Right cardiac atrium (tissue), 5 donors: ENCODE measurements at regions not wholly inside any gene's neighbourhood (a gene's known extent, or its start where the extent isn't known, plus 50 kb on each side); places are given as distances from the start of the nearest gene placed in this dataset.
"Not testable (repeated sequence)": the region's sequence is repeated elsewhere in the genome, so short reads cannot be mapped to it uniquely, and the experiment has no call there.

Experiments
- ATAC-seq, 2 donors: fragments of 200-7000 bp; cut with Tn5 transposase; one replicate each; pipeline versions ENCODE4 v1.8.0 to v1.9.1; 2020; ENCODE audit warnings: moderate library complexity in 2 of 2, mild to moderate bottlenecking in 1 of 2
- DNase-seq, 3 donors: peaks; one replicate each; pipeline ENCODE4 v3.0.0-alpha.2; 2020
- H3K27ac ChIP-seq: one replicate; pipeline ENCODE4 v1.5.1; 2013; ENCODE audit warnings: mild to moderate bottlenecking, low read length, control low read depth, moderate library complexity
- H3K27me3 ChIP-seq: one replicate; pipeline ENCODE4 v1.6.1; 2013; ENCODE audit not compliant: control insufficient read depth, insufficient read depth
- H3K4me1 ChIP-seq: one replicate; pipeline ENCODE4 v1.6.1; 2013; ENCODE audit warnings: low read length; ENCODE audit not compliant: control insufficient read depth, insufficient read depth
- H3K4me3 ChIP-seq: one replicate; pipeline ENCODE4 v1.5.1; 2013; ENCODE audit warnings: low read length, control low read depth
- H3K9me3 ChIP-seq: one replicate; pipeline ENCODE4 v1.6.1; 2013; ENCODE audit warnings: low read length; ENCODE audit not compliant: control insufficient read depth
- WGBS: extraction: QIAGEN DNeasy Blood & Tissue Kit; methylation state at CpG from one replicate; pipeline ENCODE4 v1.1.7; 2013; 5-methylcytosine and 5-hydroxymethylcytosine counted together
- intact Hi-C, 4 donors: fragments of 100-400 bp; cut with DNase I; formaldehyde crosslinking; loops; one replicate each; pipeline versions ENCODE4 v1.11.0 to v1.14.0; 2022 to 2023
- donor health status: healthy with polysubstance abuse.
- donor health status: DM: no; HTN: yes; CAD: no.
- donor health status: DM: no; HTN: no; CAD: no.
- donor health status: DM: no; HTN: yes; CAD: no; lungs with severe emphysema.
- donor health status: DM: yes; HTN: yes; CAD: no.

- H3K9me3 ChIP-seq, H3K4me3 ChIP-seq, H3K27me3 ChIP-seq, H3K4me1 ChIP-seq, ATAC-seq, H3K27ac ChIP-seq, intact Hi-C loops: not testable (repeated sequence)
- whole genome bisulfite sequencing, result 94% methylated on average over 26 of the region's 26 CpGs
- peak in 1 of 3 donors; percentile 25 for DNase-seq
These were observed 269.0 kb upstream of the RBMS1 start for GRCh38 chr2:160762493-160763128.

- H3K27ac ChIP-seq, result no peak overlapping the region
- ATAC-seq (no peak), DNase-seq (no peak)
- H3K9me3 ChIP-seq, result no peaks in the 10 kb centered on the region
- intact Hi-C loops, result no loop called here
- no peak overlapping the region for H3K4me3 ChIP-seq
- no peaks in the 10 kb centered on the region for H3K27me3 ChIP-seq
- H3K4me1 ChIP-seq, result no peaks in the 10 kb centered on the region
These were observed 289.9 kb upstream of the RBMS1 start for GRCh38 chr2:160783474-160783873.

GRCh38 chr2:160784034-160784433, 290.4 kb upstream of the RBMS1 start:
- H3K4me1 ChIP-seq, result no peaks in the 10 kb centered on the region
- intact Hi-C loops, result no loop called here
- H3K4me3 ChIP-seq, result no peak overlapping the region
- ATAC-seq (no peak), DNase-seq (no peak)
- H3K9me3 ChIP-seq, result no peaks in the 10 kb centered on the region
- WGBS, result 95% methylated on average over 3 of the region's 3 CpGs
- no peak overlapping the region for H3K27ac ChIP-seq
- no peaks in the 10 kb centered on the region for H3K27me3 ChIP-seq

- ATAC-seq (no peak), DNase-seq (no peak)
- H3K4me3 ChIP-seq, result no peak overlapping the region
- H3K27ac ChIP-seq, result no peak overlapping the region
- intact Hi-C loops, result no loop called here
- no peaks in the 10 kb centered on the region for H3K9me3 ChIP-seq
- 87% methylated on average over 2 of the region's 2 CpGs for WGBS
- H3K4me1 ChIP-seq, result no peaks in the 10 kb centered on the region
- no peaks in the 10 kb centered on the region for H3K27me3 ChIP-seq
These were observed 297.1 kb upstream of the RBMS1 start for GRCh38 chr2:160790738-160791137.

GRCh38 chr2:160791884-160792283, 298.3 kb upstream of the RBMS1 start:
- WGBS, result 81% methylated on average over 3 of the region's 3 CpGs
- Histone ChIP-seq H3K4me1 (no peaks in the 10 kb centered on the region), H3K4me3 (no peak overlapping the region), H3K27me3 (no peaks in the 10 kb centered on the region), H3K27ac (no peak overlapping the region), H3K9me3 (no peaks in the 10 kb centered on the region)
- DNase-seq (no peak), ATAC-seq (no peak)
- intact Hi-C loops, result no loop called here

GRCh38 chr2:160792837-160793236, 299.2 kb upstream of the RBMS1 start:
- Histone ChIP-seq H3K4me1 (no peaks in the 10 kb centered on the region), H3K4me3 (no peak overlapping the region), H3K27ac (no peak overlapping the region), H3K9me3 (no peaks in the 10 kb centered on the region), H3K27me3 (no peaks in the 10 kb centered on the region)
- intact Hi-C loops, result no loop called here
- 85% methylated on average over 4 of the region's 4 CpGs for WGBS
- no peak for DNase-seq
- no peak for ATAC-seq

- no peak overlapping the region for H3K27ac ChIP-seq
- H3K4me3 ChIP-seq, result no peak overlapping the region
- DNase-seq (no peak), ATAC-seq (no peak)
- intact Hi-C loops, result no loop called here
- no peaks in the 10 kb centered on the region for H3K27me3 ChIP-seq
- WGBS, result 86% methylated on average over 3 of the region's 3 CpGs
- no peaks in the 10 kb centered on the region for H3K4me1 ChIP-seq
- H3K9me3 ChIP-seq, result no peaks in the 10 kb centered on the region
These were observed 301.3 kb upstream of the RBMS1 start for GRCh38 chr2:160794926-160795325.

- no peaks in the 10 kb centered on the region for H3K27me3 ChIP-seq
- DNase-seq, result no peak
- no peaks in the 10 kb centered on the region for H3K9me3 ChIP-seq
- H3K4me1 ChIP-seq, result no peaks in the 10 kb centered on the region
- H3K4me3 ChIP-seq, result no peak overlapping the region
- no peak for ATAC-seq
- H3K27ac ChIP-seq, result no peak overlapping the region
- intact Hi-C loops, result no loop called here
These were observed 310.3 kb upstream of the RBMS1 start for GRCh38 chr2:160803881-160804280.

- Histone ChIP-seq H3K27ac (no peak overlapping the region), H3K4me1 (no peaks in the 10 kb centered on the region), H3K9me3 (no peaks in the 10 kb centered on the region), H3K4me3 (no peak overlapping the region), H3K27me3 (no peaks in the 10 kb centered on the region)
- WGBS, result 87% methylated on average over 3 of the region's 3 CpGs
- intact Hi-C loops, result no loop called here
- DNase-seq (no peak), ATAC-seq (no peak)
These were observed 316.8 kb upstream of the RBMS1 start for GRCh38 chr2:160810406-160810805.

- Histone ChIP-seq H3K4me3 (no peak overlapping the region), H3K4me1 (no peaks in the 10 kb centered on the region), H3K27ac (no peak overlapping the region), H3K9me3 (no peaks in the 10 kb centered on the region), H3K27me3 (no peaks in the 10 kb centered on the region)
- WGBS, result 75% methylated on average over 6 of the region's 6 CpGs
- intact Hi-C loops, result no loop called here
- no peak for ATAC-seq
- DNase-seq, result no peak
These were observed 319.4 kb upstream of the RBMS1 start for GRCh38 chr2:160812830-160813505.

GRCh38 chr2:160813506-160813858, 319.9 kb upstream of the RBMS1 start:
- no peaks in the 10 kb centered on the region for H3K27me3 ChIP-seq
- no peak for ATAC-seq
- no peaks in the 10 kb centered on the region for H3K4me1 ChIP-seq
- no peaks in the 10 kb centered on the region for H3K9me3 ChIP-seq
- H3K27ac ChIP-seq, result no peak overlapping the region
- no peak for DNase-seq
- 59% methylated on average over 5 of the region's 5 CpGs for WGBS
- H3K4me3 ChIP-seq, result no peak overlapping the region
- intact Hi-C loops, result no loop called here
